Stimulated activated CD8-positive, alpha-beta memory T cell treated with anti-CD3 and anti-CD28 coated beads, Interleukin-2, amount 100 ng/mL, for 1 hour (primary cell): ENCODE measurements at regions not wholly inside any gene's neighbourhood (a gene's known extent, or its start where the extent isn't known, plus 50 kb on each side); places are given as distances from the start of the nearest gene placed in this dataset.

ENCODE experiments used
- DNase-seq, 2 donors: peaks; one replicate each; pipeline ENCODE4 v3.0.0-alpha.2; 2020; ENCODE audit warnings: low read depth in 2 of 2

GRCh38 chr4:124321364-124321763, 391.2 kb downstream of the ANKRD50 start:
- no peak for DNase-seq

- no peak for DNase-seq
Observed at GRCh38 chr4:124322234-124323065, 390.1 kb downstream of the ANKRD50 start.

- DNase-seq: no peak
Observed at GRCh38 chr4:124325690-124326089, 386.8 kb downstream of the ANKRD50 start.

GRCh38 chr4:124329134-124329533, 383.4 kb downstream of the ANKRD50 start:
- DNase-seq: no peak

- DNase-seq: no peak
Observed at GRCh38 chr4:124330045-124330444, 382.5 kb downstream of the ANKRD50 start.

- no peak for DNase-seq
Observed at GRCh38 chr4:124331781-124332180, 380.8 kb downstream of the ANKRD50 start.

GRCh38 chr4:124333466-124333865, 379.1 kb downstream of the ANKRD50 start:
- no peak for DNase-seq

GRCh38 chr4:124334119-124334518, 378.4 kb downstream of the ANKRD50 start:
- DNase-seq: no peak

- no peak for DNase-seq
Observed at GRCh38 chr4:124337874-124338273, 374.7 kb downstream of the ANKRD50 start.

- DNase-seq: no peak
Observed at GRCh38 chr4:124343661-124344171, 368.8 kb downstream of the ANKRD50 start.

GRCh38 chr4:124372916-124373315, 339.6 kb downstream of the ANKRD50 start:
- DNase-seq: no peak

- no peak for DNase-seq
Observed at GRCh38 chr4:124386163-124386562, 326.4 kb downstream of the ANKRD50 start.

GRCh38 chr4:124386648-124387047, 325.9 kb downstream of the ANKRD50 start:
- no peak for DNase-seq

GRCh38 chr4:124389591-124389990, 322.9 kb downstream of the ANKRD50 start:
- DNase-seq: no peak

GRCh38 chr4:124390861-124391260, 321.7 kb downstream of the ANKRD50 start:
- DNase-seq: no peak

- DNase-seq: no peak
Observed at GRCh38 chr4:124396333-124396732, 316.2 kb downstream of the ANKRD50 start.

GRCh38 chr4:124401606-124402005, 310.9 kb downstream of the ANKRD50 start:
- no peak for DNase-seq

GRCh38 chr4:124409044-124409443, 303.5 kb downstream of the ANKRD50 start:
- no peak for DNase-seq

GRCh38 chr4:124414276-124415040, 298.1 kb downstream of the ANKRD50 start:
- DNase-seq: no peak

- no peak for DNase-seq
Observed at GRCh38 chr4:124415146-124415545, 297.4 kb downstream of the ANKRD50 start.

GRCh38 chr4:124417371-124417770, 295.2 kb downstream of the ANKRD50 start:
- no peak for DNase-seq

GRCh38 chr4:124420166-124420695, 292.3 kb downstream of the ANKRD50 start:
- no peak for DNase-seq

- no peak for DNase-seq
Observed at GRCh38 chr4:124423160-124423559, 289.4 kb downstream of the ANKRD50 start.
